ENCODE measurements at regions not wholly inside any gene's neighbourhood (a gene's known extent, or its start where the extent isn't known, plus 50 kb on each side); places are given as distances from the start of the nearest gene placed in this dataset.

DNA sequence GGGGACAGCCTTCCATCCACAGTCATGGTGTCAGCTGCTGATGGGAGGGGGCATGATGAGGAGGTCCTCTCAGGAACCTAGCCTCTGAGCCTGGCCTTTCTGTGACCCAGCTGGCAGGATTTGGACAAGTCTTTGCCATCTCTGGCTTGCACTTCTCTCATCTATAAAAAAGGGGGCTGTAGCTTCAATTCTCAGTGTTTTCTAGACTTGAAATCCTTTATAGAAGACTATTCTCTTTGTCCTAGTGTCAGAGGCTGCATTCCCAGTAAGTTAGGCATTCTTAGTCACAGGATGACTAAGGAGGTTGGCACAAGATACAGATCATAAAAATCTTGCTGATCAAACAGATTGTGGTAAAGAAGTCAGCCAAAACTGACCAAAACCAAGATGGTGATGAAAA lies 958.5 kb downstream of the CNTNAP5 start:
- H4K20me1 ChIP-seq (ENCODE audit: control insufficient read depth, insufficient read depth, low read length, poor library complexity, severe bottlenecking) = no peaks in the 10 kb centered on the region
- intact Hi-C loops (cut with micrococcal nuclease) = no loop called here
- no peaks in the 10 kb centered on the region for H3K4me1 ChIP-seq (ENCODE audit: control insufficient read depth in 2 of 2, insufficient read depth in 2 of 2, low read length in 2 of 2)
- no peaks in the 10 kb centered on the region for H3K27me3 Mint-ChIP-seq
- no peak overlapping the region for H3K9ac ChIP-seq (ENCODE audit: low read length)
- no peak overlapping the region for H3K4me3 ChIP-seq (ENCODE audit: control extremely low read depth in 1 of 5, extremely low read depth in 1 of 5, insufficient read depth in 1 of 5, low read depth in 2 of 5, low read length in 4 of 5)
- H3K27ac ChIP-seq (ENCODE audit: low read length in 2 of 2) = no peak overlapping the region
- H3K4me3 Mint-ChIP-seq = no peak overlapping the region
- ChIA-PET POLR2A (no interaction called here), CTCF (no interaction called here)
- peaks cover 4% of the 10 kb centered on the region for H3K9me3 Mint-ChIP-seq (ENCODE audit: insufficient read depth)
- H3K79me2 ChIP-seq (ENCODE audit: control insufficient read depth, insufficient read depth, low read length) = no peaks in the 10 kb centered on the region
- no peaks in the 10 kb centered on the region for H3K27me3 ChIP-seq (replicated peaks in 1 of 4; ENCODE audit: control extremely low read depth in 1 of 4, control insufficient read depth in 3 of 4, insufficient read depth in 4 of 4, low read length in 3 of 4)
- H3K9me3 ChIP-seq (ENCODE audit: control extremely low read depth in 1 of 3, control insufficient read depth in 2 of 3, insufficient read depth in 1 of 3, low read length in 2 of 3) = peaks cover 0 to 6% (median 0%) of the 10 kb centered on the region in 3 donors
- H2AFZ ChIP-seq (ENCODE audit: insufficient read depth, low read depth, low read length, poor library complexity, severe bottlenecking) = no peak overlapping the region
- no peak for ATAC-seq (ENCODE audit: low read depth)
- no peak for DNase-seq
- TF ChIP-seq, protein P1, sequence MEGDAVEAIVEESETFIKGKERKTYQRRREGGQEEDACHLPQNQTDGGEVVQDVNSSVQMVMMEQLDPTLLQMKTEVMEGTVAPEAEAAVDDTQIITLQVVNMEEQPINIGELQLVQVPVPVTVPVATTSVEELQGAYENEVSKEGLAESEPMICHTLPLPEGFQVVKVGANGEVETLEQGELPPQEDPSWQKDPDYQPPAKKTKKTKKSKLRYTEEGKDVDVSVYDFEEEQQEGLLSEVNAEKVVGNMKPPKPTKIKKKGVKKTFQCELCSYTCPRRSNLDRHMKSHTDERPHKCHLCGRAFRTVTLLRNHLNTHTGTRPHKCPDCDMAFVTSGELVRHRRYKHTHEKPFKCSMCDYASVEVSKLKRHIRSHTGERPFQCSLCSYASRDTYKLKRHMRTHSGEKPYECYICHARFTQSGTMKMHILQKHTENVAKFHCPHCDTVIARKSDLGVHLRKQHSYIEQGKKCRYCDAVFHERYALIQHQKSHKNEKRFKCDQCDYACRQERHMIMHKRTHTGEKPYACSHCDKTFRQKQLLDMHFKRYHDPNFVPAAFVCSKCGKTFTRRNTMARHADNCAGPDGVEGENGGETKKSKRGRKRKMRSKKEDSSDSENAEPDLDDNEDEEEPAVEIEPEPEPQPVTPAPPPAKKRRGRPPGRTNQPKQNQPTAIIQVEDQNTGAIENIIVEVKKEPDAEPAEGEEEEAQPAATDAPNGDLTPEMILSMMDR (IDR thresholded peaks at IDR 0.05) = no peak
- TF ChIP-seq EZH2 (IDR thresholded peaks at IDR 0.05; ENCODE audit: borderline replicate concordance, insufficient read depth, low read depth, low read length, poor library complexity, severe bottlenecking) = no peak
- no peaks in the 10 kb centered on the region for H3K36me3 ChIP-seq (replicated peaks in 1 of 2; ENCODE audit: control extremely low read depth in 1 of 2, control insufficient read depth in 1 of 2, extremely low read depth in 1 of 2, insufficient read depth in 2 of 2, low read length in 1 of 2)
- no peaks in the 10 kb centered on the region for H3K4me1 Mint-ChIP-seq
- H3K4me2 ChIP-seq (replicated peaks; ENCODE audit: low read depth, low read length, poor library complexity, severe bottlenecking) = no peak overlapping the region
- no peak overlapping the region for H3K27ac Mint-ChIP-seq

- no peaks in the 10 kb centered on the region for H3K27me3 Mint-ChIP-seq
- peaks cover 2% of the 10 kb centered on the region for H3K9me3 Mint-ChIP-seq (ENCODE audit: insufficient read depth)
- Histone ChIP-seq H2AFZ (ENCODE audit: insufficient read depth, low read depth, low read length, poor library complexity, severe bottlenecking) (no peak overlapping the region), H3K9me3 (ENCODE audit: control extremely low read depth in 1 of 3, control insufficient read depth in 2 of 3, insufficient read depth in 1 of 3, low read length in 2 of 3) (peaks cover 0 to 6% (median 0%) of the 10 kb centered on the region in 3 donors), H3K4me2 (replicated peaks; ENCODE audit: low read depth, low read length, poor library complexity, severe bottlenecking) (no peak overlapping the region), H3K27me3 (replicated peaks in 1 of 4; ENCODE audit: control extremely low read depth in 1 of 4, control insufficient read depth in 3 of 4, insufficient read depth in 4 of 4, low read length in 3 of 4) (no peaks in the 10 kb centered on the region), H3K27ac (ENCODE audit: low read length in 2 of 2) (no peak overlapping the region), H4K20me1 (ENCODE audit: control insufficient read depth, insufficient read depth, low read length, poor library complexity, severe bottlenecking) (no peaks in the 10 kb centered on the region), H3K4me3 (ENCODE audit: control extremely low read depth in 1 of 5, extremely low read depth in 1 of 5, insufficient read depth in 1 of 5, low read depth in 2 of 5, low read length in 4 of 5) (no peak overlapping the region), H3K9ac (ENCODE audit: low read length) (no peak overlapping the region), H3K36me3 (replicated peaks in 1 of 2; ENCODE audit: control extremely low read depth in 1 of 2, control insufficient read depth in 1 of 2, extremely low read depth in 1 of 2, insufficient read depth in 2 of 2, low read length in 1 of 2) (no peaks in the 10 kb centered on the region), H3K4me1 (ENCODE audit: control insufficient read depth in 2 of 2, insufficient read depth in 2 of 2, low read length in 2 of 2) (no peaks in the 10 kb centered on the region), H3K79me2 (ENCODE audit: control insufficient read depth, insufficient read depth, low read length) (no peaks in the 10 kb centered on the region)
- intact Hi-C loops (cut with micrococcal nuclease) = no loop called here
- 90% methylated on average over 2 of the region's 2 CpGs for WGBS (ENCODE audit: insufficient coverage)
- ChIA-PET POLR2A (no interaction called here), CTCF (no interaction called here)
- no peak for ATAC-seq (ENCODE audit: low read depth)
- no peak for DNase-seq
- no peaks in the 10 kb centered on the region for H3K4me1 Mint-ChIP-seq
- no peak overlapping the region for H3K27ac Mint-ChIP-seq
- H3K4me3 Mint-ChIP-seq = no peak overlapping the region
- TF ChIP-seq, protein P1 (IDR thresholded peaks at IDR 0.05) = no peak
- no peak for TF ChIP-seq EZH2 (IDR thresholded peaks at IDR 0.05; ENCODE audit: borderline replicate concordance, insufficient read depth, low read depth, low read length, poor library complexity, severe bottlenecking)
Measured at GRCh38 chr2:124985270-124985669, 960.2 kb downstream of the CNTNAP5 start.
